RPMI7951 (cell line): ENCODE measurements at regions not wholly inside any gene's neighbourhood (a gene's known extent, or its start where the extent isn't known, plus 50 kb on each side); places are given as distances from the start of the nearest gene placed in this dataset.
"Not testable (repeated sequence)": the region's sequence is repeated elsewhere in the genome, so short reads cannot be mapped to it uniquely, and the experiment has no call there.

ENCODE experiments used
- DNase-seq: peaks from one replicate; pipeline ENCODE4 v3.0.0-alpha.2; 2012; ENCODE audit warnings: low read depth

- not testable (repeated sequence) for DNase-seq
Measured at GRCh38 chr15:85264614-85265190, 115.7 kb upstream of the AKAP13 start.

- not testable (repeated sequence) for DNase-seq
Measured at GRCh38 chr15:85267158-85267857, 113.1 kb upstream of the AKAP13 start.

- no peak for DNase-seq
Measured at GRCh38 chr15:85274315-85275050, 105.9 kb upstream of the AKAP13 start.

GRCh38 chr15:85276508-85276907 lies 103.9 kb upstream of the AKAP13 start:
- DNase-seq = no peak

DNA sequence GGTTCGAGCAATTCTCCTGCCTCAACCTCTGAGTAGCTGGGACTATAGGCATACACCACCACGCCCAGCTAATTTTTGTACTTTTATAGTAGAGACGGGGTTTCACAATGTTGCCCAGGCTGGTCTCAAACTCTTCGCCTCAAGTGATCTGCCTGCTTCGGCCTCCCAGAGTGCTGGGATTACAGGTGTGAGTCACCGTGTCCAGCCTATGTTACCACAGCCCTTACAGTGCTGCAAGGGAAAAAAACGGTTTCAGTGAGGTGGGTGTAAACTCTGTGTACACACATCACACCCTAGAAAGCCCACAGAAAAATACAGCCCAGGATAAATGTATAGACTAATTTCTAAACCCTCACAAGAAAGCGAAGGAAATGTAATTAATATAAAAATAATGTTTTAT lies 103.5 kb upstream of the AKAP13 start:
- DNase-seq = no peak

DNA sequence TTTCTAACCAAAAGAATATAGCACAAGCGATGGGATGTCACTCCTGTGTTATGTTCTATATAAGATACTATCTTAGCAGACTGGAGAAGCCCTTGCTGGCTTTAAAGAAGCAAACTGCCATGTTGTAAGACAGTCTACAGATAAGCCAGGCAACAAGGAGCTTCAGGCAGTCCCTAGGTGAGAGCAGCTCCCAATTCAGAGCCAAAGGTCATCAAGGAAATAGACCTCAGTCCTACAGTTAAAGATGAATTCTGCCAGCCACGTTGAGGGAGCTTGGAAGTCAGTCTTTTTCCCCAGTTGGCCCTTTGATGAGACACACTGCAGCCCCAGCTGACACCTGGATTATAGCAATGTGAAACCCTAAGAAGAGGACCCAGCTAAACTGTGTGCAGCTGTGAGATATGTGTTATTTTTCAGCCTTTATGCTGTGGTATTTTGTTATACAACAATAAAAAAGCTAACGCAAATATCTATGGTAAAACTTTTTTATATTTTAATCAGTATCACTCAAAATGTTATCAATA lies 102.5 kb upstream of the AKAP13 start:
- DNase-seq = no peak

GRCh38 chr15:85280203-85280602 lies 100.2 kb upstream of the AKAP13 start:
- no peak for DNase-seq

DNA sequence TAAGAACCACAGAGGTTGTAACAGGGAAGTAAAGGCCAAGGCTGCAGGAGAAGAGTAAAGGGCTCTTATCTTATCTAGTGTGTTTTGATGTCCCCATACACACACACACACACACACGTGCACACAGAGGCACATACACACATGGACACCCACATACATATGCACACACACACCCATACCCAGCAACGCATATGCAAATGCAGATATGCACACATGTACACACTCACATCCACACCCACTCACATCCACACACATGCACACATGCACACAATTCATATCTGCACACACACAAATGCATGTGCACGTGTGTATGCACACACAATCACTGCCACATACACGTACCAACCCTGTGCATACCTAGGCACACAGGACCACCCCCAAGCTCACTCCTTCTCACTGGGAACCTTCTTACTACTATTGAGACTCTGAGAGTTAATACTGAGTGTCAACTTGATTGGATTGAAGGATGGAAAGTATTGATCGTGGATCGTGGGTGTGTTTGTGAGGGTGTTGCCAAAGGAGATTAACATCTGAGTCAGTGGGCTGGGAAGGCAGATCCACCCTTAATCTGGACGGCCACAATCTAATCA lies 99.0 kb upstream of the AKAP13 start:
- no peak for DNase-seq

DNA sequence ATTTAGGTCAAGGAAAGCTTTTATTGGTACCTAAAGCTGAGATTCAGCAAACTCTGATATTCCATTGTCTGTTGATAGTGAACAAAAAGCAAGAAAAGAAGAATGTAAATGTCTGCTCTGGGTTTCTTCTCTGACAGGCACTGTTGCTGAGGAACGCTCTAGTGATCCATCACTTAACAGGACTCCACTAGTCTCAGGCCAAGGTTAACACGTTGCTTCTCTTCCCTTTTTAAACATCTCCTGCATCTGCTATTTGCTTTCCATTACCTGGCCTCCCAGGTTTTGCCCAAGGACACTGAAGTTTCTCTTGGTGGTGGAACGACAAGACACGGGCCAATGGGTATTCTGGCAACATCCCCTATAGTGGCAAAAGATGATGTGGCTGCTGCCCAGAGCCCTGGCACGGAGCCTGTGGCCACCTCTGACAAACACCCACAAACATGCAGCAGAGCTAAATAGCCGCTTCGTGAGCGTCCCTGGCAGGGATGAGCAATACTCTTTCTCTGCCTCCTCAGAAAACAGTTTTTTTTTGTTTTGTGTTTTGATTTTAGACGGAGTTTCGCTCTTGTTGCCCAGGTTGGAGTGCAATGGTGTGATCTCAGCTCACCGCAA lies 97.8 kb upstream of the AKAP13 start:
- DNase-seq = peak; percentile 86

DNA sequence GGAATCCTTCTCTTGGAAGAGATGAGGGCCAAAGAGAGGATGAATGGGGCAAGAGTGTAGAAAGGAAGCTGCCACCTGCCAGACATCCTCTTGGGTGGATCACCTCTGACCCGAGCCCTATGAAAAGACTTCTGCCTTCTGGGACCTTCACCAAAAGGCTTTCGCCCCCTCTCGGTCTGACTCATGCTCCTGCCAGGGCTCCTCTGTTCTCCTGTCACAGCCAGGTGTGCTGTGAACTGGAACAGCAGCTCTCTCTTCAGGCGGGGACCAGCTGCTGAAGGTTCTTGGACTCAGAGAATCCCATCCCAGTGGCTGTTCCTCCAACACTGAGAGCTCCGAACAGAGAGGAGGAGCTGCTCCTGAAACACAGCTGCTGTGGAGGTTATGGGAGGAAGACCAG lies 96.6 kb upstream of the AKAP13 start:
- DNase-seq = not testable (repeated sequence)

- no peak for DNase-seq
Measured at GRCh38 chr15:85284497-85284896, 95.9 kb upstream of the AKAP13 start.

GRCh38 chr15:85289677-85290365 lies 90.6 kb upstream of the AKAP13 start:
- DNase-seq = peak; percentile 75

DNA sequence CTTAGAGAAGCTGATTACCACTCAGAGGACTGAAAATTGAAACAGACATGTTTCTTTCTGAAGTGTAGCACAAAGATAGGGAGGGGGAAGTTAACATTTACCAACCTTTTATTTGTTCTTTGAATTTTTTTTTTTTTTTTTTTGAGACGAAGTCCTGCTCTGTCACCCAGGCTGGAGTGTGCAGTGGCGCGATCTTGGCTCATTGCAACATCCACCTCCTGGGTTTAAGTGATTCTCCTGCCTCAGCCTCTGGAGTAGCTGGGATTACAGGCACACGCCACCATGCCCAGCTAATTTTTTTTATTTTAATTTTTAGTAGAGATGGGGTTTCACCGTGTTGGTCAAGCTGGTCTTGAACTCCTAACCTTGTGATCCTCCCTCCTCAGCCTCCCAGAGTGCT lies 87.8 kb upstream of the AKAP13 start:
- not testable (repeated sequence) for DNase-seq

- DNase-seq = peak; percentile 79
Measured at GRCh38 chr15:85296615-85297402, 83.6 kb upstream of the AKAP13 start.

DNA sequence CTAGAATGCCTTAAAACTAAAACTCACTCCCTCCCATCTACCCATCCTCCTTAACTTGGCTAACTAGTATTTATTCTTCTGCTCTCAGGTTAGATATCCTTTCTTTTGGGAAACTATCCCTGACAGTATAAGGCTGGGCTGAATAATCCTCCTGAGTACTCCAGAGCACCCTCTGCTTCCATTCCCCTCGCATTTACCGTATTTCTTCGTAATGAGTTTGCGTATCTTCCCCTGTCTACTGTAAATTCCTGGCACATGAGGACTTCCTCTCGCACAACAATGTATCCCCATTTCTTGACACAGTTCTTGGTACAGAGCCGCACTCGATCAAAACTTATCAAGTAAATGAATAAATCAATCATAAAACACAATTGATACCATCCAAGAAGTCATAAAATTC lies 82.9 kb upstream of the AKAP13 start:
- DNase-seq = no peak

- DNase-seq = no peak
Measured at GRCh38 chr15:85298366-85298765, 82.0 kb upstream of the AKAP13 start.

GRCh38 chr15:85298941-85299340 lies 81.5 kb upstream of the AKAP13 start:
- DNase-seq = no peak

DNA sequence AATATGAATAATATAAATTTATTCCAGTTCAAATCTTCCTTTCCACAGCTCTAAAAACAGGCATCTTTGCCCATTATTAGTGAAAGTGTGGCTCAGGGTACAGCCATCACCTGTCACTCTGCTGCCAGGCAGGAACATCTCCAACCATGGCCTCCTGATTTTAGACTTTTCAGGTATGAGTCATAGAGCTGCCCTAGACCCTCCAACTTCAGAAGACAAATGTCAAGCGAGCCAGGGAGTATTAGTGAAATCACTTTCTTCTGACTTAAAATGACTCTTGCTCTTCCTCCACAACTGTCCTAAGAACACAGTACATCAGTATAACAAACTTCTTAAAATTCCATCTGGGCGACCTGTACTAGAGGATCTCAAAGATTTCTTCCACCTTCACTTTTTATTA lies 78.1 kb upstream of the AKAP13 start:
- DNase-seq = no peak

- DNase-seq = no peak
Measured at GRCh38 chr15:85305050-85305449, 75.4 kb upstream of the AKAP13 start.

DNA sequence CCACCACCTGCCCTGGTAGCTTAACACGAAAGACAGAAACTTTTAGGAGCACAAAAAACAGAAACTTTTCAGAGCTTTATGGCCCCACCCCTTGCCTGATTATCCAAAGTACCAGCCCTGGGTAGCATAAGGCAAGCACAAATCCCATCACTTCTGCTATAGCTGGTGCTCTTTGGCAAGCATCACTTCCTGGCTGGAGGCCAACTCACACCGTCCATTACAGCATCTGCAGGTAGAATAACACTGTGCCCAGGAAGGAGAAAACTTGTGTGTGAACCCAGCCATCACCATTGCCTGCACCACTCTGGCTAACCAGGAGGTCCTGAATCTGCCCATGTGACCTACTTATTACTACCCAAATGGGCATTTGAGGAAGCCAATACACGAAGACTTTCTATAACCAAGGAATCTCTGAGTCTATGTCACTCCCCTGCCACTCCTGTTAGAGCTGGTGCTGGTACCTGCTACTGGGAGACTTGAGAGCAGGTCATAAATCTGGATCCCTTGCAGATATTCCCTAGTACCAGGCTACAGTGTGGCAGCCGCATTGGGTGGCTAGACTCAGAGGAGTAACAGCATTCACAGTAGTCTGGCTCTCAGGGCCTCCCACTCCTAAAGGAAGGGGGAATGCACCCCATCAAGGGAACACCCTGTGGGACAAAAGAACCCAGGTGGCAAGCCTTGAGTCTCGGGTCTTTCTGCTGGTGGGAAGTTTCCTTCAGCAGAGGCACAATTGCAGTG lies 73.3 kb upstream of the AKAP13 start:
- DNase-seq = no peak
